ENCODE measurements at regions not wholly inside any gene's neighbourhood (a gene's known extent, or its start where the extent isn't known, plus 50 kb on each side); places are given as distances from the start of the nearest gene placed in this dataset.

DNA sequence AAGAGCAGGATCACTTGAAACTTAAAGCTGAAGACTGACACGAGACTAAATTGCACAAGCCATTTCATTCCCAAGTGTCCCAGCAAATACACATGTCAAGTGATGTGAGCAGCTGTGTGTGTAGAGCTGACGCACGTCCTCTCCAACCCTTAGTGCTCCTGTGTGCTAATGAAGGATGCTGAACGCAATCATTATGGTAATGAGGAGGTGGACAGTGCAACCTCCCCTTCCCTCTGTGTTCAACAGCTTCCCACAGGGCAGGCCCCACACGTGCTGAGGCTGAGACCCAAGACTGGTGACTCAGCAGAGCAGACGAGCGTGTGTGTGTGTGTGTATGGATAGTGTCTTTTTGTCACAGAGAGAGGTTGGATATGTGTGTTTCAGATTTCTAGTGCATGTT is 702.1 kb downstream of the SEMA5A start:
- TF ChIP-seq, protein P1, sequence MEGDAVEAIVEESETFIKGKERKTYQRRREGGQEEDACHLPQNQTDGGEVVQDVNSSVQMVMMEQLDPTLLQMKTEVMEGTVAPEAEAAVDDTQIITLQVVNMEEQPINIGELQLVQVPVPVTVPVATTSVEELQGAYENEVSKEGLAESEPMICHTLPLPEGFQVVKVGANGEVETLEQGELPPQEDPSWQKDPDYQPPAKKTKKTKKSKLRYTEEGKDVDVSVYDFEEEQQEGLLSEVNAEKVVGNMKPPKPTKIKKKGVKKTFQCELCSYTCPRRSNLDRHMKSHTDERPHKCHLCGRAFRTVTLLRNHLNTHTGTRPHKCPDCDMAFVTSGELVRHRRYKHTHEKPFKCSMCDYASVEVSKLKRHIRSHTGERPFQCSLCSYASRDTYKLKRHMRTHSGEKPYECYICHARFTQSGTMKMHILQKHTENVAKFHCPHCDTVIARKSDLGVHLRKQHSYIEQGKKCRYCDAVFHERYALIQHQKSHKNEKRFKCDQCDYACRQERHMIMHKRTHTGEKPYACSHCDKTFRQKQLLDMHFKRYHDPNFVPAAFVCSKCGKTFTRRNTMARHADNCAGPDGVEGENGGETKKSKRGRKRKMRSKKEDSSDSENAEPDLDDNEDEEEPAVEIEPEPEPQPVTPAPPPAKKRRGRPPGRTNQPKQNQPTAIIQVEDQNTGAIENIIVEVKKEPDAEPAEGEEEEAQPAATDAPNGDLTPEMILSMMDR (IDR thresholded peaks at IDR 0.05; ENCODE audit: insufficient read depth, low read length, poor library complexity, severe bottlenecking): no peak
- TF ChIP-seq EZH2phosphoT487 (conservative IDR thresholded peaks at IDR 0.05; ENCODE audit: low read length): no peak
